Breast epithelium (tissue), 3 donors: ENCODE measurements at regions not wholly inside any gene's neighbourhood (a gene's known extent, or its start where the extent isn't known, plus 50 kb on each side); places are given as distances from the start of the nearest gene placed in this dataset.

Experiments used
- POLR2A ChIP-seq: fragments of 450-650 bp; IDR thresholded peaks from one replicate; pipeline ENCODE4 v1.6.1; 2016; ENCODE audit warnings: antibody characterized with exemption, mild to moderate bottlenecking, moderate library complexity
- TF ChIP-seq, protein P1 (sequence below), 3 donors: fragments of 450-650 bp; IDR thresholded peaks; one replicate each; pipeline ENCODE4 v1.5.1; 2016 to 2017; ENCODE audit warnings: antibody characterized with exemption in 3 of 3, mild to moderate bottlenecking in 3 of 3, moderate library complexity in 3 of 3

DNA sequence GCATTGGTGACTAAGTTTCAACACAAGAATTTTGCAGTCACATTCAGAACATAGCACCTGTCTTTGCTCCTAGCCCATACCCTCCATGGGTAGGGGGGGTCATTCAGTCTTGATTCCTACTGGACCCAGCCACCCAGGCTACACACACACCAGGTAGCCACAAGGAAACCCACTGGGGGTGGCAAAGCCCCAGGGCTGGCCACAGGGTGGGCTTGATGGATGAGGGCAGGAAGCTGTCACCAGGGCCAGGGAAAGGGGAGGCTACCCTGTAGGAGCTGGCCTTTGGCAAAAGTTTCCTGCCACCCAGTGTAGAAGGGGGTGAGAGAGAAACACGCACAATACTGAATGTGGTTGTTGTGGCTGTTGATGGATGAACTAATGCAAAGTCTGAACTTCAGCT lies 74.5 kb upstream of the NKX1-1 start:
- TF ChIP-seq, protein P1, sequence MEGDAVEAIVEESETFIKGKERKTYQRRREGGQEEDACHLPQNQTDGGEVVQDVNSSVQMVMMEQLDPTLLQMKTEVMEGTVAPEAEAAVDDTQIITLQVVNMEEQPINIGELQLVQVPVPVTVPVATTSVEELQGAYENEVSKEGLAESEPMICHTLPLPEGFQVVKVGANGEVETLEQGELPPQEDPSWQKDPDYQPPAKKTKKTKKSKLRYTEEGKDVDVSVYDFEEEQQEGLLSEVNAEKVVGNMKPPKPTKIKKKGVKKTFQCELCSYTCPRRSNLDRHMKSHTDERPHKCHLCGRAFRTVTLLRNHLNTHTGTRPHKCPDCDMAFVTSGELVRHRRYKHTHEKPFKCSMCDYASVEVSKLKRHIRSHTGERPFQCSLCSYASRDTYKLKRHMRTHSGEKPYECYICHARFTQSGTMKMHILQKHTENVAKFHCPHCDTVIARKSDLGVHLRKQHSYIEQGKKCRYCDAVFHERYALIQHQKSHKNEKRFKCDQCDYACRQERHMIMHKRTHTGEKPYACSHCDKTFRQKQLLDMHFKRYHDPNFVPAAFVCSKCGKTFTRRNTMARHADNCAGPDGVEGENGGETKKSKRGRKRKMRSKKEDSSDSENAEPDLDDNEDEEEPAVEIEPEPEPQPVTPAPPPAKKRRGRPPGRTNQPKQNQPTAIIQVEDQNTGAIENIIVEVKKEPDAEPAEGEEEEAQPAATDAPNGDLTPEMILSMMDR (IDR thresholded peaks at IDR 0.05) = no peak
- no peak for TF ChIP-seq POLR2A
